AG08395 (cell line): ENCODE measurements at regions not wholly inside any gene's neighbourhood (a gene's known extent, or its start where the extent isn't known, plus 50 kb on each side); places are given as distances from the start of the nearest gene placed in this dataset.

Experiments used
- DNase-seq: peaks from one replicate; pipeline ENCODE4 v3.0.0; 2012; ENCODE audit warnings: mixed read lengths, low spot score

DNA sequence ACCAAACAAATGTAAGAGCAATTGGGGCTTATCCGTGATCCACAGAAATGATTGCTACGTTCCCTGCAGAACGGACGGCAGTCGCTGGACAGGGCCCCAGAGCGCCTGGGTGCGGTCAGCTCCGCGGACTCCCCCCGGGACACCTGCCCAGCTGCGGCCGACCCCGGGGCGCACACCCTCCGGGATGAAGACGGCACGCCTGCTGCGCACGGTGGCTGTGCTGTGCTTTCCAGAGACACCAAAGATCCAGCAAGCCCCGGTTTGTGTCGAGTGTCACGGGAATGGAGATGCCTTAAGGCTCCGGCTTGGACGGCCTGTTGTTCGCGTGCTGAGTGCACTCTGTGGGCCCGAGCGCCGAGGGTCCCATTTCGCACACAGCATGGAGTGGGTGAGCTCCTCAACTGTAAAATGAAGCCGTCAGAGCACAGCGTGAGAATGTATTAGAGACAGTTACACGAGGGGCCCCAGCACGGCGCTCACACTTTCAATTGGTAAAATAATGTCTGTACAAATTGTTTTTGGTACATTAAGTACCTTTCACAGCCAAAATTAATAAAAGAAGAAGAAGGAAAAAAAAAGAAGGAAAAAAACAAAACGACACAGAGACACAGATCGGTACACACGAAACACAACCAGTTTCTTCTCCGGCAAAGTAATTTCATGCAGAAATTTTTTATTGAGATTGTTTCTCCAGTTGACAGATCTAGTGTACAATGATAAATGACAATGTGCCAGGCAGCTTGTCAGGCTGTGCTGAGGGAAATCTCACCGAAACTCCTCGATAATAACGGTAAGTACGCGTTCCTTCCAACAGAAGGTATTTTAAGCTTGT lies 615.8 kb upstream of the SALL3 start:
- no peak for DNase-seq

DNA sequence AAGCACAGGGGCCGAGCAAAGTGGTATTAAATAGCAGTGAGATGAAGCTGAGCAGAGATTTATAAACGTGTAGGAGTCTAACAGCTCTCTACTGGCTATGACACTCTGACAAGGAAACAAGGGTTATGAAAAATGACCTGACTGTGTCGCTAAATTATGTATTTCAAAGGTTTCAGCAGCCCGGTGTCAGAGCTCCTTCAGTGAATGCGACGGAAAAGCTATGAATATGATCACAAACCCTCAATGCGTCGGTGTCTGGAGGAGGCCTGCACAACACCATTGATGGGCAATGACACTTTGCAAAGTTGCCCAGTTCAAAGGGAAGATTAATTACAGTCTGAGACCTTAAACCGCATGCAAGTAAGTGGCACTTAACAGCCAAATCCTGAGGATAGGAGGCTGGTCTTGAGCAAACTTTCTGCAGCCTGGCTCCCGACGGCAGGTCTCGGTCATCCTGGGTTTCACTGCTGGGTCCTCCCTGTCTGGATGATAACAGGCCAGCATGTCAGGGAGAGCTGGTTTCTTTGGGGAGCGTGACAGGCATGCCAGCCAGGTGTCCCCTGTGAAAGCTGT lies 615.1 kb upstream of the SALL3 start:
- no peak for DNase-seq

DNA sequence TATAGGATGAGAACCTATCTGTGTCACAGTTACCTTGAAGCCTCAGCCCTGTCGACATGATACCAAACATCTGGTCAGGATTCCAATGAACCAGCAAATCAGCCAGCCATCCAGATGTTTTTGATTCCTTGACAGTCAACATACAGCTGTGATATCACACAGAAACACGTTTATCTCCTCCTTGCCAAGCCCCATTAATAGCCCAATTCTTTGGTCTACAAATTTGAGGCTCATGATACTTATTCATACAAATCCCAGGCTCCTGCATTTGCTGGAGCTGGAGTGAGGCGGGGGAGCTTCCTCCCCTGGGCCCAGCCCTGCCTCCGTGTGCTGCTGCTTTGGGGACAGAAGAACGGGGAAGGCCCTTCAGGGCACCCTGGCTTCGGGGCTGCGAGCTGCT lies 611.6 kb upstream of the SALL3 start:
- DNase-seq: no peak

DNA sequence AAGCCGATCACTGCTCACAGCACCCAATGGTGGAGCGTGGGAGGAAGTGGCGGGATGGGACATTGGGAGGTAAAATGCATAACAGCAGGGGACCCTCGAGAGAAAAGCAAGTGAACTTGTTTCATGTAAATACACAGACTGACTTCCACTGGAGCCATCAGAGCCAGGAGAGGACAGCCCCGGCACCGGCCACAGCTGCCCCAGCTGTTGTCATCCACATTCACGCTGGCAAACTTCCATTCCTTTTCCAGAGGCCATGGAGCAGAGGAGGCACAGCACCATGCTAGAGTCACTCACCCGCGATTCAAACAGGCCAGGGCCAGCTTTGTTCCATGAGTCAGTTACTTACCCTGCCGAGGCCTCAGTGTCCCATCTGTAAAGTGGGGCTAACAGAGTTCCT lies 610.9 kb upstream of the SALL3 start:
- no peak for DNase-seq

DNA sequence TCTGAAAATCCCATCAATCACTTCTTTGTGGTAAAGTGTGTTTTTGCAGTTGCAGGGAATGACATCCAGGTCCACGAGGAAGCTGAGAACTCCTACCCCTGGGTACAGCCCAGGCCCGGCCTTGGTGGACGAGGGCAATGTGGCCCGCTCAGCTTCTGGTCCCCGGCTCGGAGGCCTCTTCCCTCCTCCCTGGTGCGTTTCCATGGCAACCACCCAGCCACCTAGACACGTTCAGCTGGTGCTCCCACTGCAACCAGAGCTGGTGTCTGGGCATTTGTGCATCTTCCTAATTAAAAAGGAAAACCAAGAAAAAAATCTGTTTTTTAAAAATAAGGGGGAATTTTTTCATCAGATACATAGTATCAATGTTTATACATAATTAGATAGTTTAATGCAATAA lies 603.6 kb upstream of the SALL3 start:
- no peak for DNase-seq

DNA sequence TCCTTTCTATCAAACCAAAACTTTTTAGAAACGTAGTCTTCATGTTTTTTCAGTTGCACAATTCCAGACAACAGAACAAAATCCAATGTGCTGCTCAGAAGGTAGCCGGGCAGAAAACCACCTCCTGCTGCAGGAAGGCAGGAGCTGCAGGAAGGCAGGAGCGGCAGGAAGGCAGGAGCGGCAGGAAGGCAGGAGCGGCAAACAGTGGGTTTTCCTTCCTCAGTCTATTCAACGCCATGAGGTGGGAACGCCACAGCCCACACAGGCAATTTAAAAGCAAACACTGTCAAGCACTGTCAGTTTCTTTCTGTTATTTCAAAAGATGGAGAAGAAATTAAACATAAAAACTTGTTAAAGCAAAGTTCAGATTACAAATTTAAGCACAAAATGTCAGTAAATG lies 601.2 kb upstream of the SALL3 start:
- no peak for DNase-seq

DNA sequence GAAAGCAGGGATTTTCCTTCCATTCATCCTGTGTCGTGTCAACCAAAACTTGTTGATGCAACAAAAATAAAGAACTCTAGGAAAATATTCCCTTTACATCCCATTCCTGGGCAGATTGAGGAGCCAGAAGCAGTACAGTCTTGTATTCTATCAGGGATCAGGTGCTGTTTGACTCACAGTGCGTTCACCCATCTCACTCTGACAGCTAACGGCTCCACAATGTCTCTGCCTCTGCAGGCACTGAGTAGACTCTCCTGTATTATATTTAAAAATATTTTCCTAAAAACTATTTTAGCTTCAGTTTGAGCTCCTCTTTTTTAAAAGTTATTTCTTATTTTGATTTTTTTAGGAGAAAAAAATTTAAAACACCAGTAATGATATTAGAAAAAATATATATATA lies 600.6 kb upstream of the SALL3 start:
- DNase-seq: no peak

DNA sequence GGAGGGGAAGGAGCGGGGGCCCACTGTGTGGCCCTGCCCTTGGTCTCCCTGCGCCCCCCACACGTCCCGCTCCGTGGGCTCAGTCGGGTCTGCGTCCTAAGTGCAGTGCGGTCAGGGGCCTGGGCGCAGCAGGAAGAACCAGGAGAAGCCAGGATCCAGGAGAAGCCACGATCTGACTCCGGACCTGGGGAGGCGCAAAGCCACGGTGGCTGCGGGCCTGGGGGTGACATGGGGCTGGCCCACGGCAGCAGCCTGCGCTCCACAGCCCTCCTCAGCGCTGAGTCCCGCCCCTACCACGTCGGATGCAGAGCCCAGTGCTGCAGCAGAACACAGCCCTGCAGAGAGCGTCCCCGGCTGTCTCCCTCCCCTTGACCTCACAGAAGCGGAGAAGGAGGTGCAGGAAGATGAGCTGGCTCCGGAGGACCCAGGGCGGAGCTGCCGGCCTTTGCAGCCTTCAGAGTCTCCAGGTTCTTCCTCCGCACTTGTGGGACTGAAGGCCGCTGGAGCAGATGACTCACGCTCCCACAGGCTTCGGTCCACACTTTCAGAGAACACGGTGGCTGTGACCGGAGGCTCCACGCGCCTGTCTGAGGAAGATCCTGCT lies 589.2 kb upstream of the SALL3 start:
- DNase-seq: no peak

DNA sequence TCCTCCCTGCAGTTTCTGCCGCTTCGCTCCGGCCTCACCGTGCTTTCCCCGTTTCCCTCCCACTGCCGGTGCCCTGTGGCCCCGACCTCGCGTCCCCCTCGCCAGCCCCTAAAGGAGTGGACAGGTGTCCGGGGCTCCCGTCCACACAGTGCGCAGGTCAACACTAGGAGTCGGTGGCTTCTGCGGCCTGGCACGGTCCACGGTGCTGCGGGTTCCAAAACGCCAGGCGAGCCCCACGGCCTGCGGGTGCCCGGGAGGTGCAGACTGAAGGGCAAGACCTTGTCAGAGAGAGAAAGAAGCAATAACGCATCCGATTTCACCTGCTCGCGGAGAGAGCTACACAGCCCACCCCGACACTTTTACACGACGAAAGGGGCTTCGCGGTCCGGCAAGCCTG lies 588.7 kb upstream of the SALL3 start:
- DNase-seq: no peak

DNA sequence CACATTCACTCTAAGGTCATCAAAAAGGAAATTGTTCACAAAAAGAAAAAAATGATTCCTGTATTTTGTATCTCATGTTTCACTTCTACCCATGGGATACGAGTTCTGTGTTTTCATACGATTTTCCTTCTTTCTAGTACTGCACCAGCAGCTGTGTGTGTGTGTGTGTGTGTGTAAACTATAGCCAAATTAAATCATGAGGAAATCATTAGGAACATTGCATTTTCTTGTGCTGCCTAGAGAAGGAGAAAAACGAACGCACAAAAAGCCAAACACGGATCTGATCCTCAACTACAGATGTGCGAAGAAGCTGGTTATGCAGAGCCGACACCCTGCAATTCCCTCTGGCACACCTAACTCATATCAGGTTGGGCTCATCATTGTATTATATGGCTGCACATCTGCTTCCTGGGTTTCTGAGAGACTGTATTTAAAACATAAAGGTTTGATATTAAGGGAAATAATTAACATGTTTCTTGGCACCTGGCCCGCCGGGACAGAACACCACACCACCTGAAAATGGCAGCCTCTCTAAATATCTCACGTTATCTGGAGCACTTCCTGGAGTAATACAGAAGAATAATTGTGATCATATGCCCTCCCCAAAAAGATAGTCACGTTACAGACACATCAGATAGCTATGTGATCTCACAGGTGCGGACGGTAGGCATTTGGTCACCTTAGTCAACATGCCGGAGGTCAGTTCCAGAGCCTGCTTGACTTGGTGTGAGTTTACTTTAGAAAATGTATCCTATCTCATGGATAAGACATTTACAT lies 586.3 kb upstream of the SALL3 start:
- DNase-seq: no peak

DNA sequence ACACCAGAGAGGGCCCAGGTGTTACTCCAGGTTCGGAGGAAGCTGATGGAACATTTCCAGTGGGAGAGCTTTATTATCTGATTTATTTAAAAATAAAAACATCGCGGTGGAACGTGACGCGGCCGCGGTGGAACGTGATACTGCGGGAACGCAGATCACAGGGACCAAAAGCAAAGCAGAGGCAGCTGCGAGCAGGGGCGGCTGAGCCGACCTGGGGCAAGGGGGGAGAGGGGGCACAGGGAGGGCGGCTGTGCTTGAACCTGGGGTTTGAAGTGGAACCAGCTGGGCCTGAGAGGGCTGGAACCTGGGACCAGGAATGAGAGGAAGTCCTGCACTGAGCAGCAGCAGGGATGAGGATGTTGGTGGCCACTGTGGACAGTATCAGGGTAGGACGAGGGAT lies 583.5 kb upstream of the SALL3 start:
- no peak for DNase-seq

DNA sequence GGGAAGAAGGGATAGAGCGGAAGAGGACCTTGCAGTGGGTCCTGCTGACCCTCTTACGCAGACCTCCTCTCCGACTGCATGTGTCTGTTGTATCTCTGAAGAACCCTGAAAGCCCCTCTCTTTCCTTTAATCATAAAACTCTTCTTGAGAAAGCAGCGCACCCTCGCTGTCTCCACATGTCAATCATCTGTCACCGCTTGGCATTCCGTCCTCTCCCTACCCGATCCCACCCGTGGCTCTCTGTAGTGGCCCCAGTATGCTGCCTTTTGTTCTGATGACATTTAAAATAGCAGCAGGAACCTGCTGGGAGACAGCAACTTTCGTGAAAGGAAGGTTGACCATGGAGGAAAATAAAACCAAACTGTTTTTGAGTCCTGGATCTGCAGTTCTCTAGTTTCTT lies 582.9 kb upstream of the SALL3 start:
- no peak for DNase-seq

DNA sequence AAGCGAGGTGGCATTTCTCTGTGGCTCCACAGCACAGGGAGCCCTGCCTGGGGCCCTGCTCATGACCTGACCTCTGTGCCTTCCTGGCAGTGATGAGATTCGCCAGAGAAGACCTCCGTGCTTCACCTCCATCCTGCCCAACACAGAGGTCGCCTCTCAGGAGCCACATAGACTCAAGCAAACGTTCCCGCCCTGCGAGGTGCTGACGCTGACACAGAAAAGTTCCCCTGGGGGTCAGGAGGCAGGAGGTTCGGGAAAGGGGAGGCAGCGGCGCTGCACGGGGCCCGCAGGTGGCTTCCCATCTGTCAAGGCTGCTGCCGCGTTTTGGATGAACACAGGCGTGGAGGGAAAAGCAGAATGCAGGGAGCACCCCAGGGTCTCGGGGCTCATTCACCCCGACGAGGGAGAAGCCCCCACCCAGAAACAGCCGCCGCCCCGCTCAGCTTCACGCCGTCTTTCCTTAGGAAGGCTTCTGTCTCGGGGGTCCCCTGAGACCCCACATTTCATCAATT lies 579.6 kb upstream of the SALL3 start:
- DNase-seq: no peak

DNA sequence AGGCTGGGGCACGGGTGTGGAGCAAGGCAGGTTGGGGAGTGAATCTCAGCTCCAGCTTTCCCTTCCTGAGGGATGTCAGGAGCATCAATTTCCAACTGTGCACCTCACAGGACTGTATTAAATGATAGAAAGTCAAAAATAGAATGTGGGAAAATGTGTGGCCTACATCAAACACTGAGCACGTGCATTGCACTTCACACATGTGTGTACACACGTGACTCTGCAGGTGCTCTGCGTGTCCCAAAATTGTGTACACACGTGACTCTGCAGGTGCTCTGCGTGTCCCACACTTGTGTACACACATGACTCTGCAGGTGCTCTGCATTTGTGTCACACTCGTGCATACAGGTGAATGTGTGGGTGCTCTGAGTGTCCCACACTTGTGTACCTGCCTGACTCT lies 577.2 kb upstream of the SALL3 start:
- DNase-seq: no peak

DNA sequence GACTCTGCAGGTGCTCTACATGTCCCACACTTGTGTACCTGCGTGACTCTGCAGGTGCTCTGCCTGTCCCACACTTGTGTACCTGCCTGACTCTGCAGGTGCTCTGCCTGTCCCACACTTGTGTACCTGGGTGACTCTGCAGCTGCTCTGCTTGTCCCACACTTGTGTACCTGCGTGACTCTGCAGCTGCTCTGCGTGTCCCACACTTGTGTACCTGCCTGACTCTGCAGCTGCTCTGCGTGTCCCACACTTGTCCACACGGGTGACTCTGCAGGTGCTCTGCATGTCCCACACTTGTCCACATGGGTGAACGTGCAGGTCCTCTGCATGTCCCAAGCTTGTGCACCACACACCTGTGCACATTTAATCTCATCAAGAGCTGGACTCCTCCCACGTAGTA lies 576.7 kb upstream of the SALL3 start:
- DNase-seq: no peak

DNA sequence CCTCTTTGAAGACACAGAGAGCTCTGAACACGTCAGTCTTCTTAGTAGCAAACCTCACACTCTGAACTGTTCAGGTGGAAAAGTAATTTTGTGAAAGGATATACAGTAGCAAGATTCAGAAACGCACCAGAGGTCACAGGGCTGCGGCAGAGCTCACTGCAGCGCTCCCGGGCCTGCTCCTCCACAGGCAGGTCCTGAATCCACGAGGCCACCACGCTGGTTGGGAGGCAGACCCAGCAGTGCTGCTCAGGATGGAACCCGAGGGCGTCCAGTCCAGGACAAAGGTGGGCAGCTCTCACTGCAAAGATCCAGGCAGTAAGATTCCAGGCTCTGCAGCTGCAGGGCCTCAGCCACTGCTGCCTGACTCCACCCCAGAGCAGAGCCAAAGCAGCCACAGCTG lies 576.2 kb upstream of the SALL3 start:
- DNase-seq: no peak

DNA sequence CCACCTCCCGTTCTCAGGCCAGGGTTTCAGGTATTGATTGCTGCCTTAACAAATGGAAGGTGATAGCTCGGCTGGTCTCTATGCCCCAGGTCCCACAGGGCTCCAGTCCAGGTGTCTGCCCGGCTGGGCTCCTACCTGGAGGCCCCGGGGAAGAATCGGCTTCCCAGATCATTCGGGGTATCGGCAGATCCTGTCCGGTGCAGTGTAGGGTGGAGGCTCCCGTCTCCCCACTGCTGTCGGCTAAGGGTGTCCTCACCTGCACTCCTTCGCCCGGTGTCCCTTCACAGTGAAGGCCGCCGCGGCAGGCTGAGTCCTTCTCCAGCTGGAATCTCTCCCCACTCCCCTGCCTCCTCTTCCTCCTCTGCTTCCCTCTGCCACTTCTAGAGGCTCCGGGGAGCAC lies 573.9 kb upstream of the SALL3 start:
- DNase-seq: no peak

DNA sequence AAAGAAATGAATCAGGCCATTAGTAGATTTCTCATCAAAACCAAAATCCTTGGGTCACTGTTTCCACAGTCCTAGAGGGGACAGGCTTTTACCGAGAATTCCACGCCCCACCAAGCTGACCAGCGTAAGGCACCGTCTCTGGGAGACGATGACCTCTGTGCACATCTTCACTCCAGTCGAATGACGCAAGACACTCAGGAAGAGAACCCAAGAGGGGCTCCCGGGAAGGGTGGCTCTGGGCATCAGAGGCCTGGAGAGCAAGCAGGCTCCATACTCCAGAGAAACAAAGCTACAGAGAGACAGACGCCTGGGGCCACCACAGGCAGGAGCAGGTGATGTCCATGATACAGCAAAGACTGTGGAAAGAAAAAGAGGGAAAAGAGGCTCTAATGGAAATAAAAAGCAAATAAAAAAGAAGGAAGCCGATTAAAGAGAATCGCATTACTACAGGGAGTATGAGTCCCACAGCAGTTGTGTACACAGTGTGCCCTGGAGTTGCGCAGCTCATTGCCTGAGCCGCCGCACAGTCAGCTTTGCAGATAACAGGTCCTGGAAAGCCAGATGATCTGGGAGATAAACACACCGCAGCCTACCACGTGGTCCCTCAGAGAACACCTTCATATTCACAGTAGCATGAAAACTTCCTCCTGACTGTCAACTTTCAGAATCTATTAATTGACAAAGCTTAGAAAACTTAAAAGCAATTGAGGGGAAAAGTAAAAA lies 572.7 kb upstream of the SALL3 start:
- no peak for DNase-seq

DNA sequence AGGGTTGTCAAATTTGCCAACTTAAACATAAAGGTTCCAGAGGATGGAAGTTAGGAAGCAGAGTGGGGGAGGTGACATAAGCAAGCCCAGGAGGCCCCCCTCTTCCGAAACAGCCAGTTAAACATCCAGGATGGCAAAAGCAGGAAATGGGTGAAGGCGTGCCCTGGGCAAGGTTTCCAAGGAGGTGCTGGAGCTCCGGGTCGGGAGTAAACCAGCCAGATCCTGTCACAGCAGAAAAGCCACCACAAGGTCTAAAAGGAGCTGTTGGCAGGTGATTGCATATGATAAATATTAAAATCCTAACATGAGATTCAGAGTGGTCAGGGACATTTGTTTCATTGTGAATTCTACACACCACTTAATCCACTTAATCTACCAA lies 572.2 kb upstream of the SALL3 start:
- no peak for DNase-seq

DNA sequence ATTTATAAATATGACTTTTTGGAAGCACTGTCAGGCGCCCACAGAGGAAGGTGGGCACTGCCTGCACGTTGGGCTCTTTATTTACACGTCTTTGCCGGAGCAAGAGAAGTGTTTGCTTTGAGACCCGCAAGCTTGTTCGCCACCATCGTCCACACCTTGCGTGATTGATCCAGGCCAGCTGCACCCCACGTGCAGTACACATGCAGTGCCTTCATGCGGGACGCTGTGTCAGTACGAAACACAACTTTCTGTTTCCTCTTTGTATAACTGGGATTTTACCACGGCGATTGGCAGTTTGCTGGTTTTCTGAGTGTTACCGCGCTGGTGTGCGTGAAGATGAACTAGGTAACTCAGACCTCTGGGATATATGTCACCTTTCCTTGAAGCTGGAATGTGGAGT lies 571.0 kb upstream of the SALL3 start:
- no peak for DNase-seq

DNA sequence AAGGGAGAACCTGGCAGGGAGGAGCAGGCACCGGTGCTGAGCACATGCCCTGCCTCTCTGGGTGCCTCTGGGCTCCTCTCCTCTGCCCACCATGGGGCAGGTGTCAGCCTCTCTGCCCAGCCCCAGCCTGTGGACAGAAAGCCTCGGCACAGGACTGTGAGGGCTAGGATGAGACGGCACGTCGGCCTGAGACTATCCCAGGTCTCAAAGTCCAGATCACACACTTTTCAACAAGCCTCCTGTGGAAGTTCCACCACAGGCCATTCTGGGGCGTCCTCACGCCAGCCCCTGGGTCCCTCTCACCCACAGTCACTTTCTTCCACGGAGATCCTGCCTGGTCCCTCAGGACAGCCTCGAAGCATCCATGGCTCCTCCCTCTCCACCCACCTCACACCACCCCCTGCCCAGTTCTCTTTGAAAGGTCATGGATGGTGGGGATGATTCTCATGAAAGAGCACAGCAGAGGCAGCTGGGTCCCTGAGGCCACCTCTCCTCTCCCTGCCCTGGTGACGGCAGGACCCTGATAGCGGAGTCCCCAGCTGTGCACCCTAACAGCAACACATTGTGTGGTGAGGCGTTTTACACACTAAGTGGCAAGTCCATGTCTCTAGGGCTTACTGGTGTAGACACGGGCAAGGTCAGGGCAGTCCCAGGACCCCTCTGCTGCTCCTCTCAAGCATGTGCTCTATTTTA lies 569.4 kb upstream of the SALL3 start:
- DNase-seq: no peak
